Hepatocyte (in vitro differentiated cells): ENCODE measurements at regions not wholly inside any gene's neighbourhood (a gene's known extent, or its start where the extent isn't known, plus 50 kb on each side); places are given as distances from the start of the nearest gene placed in this dataset.

Source experiments
- DNase-seq: peaks from one replicate; pipeline ENCODE4 v3.0.0-alpha.2; 2016; ENCODE audit warnings: low spot score
- H2AFZ ChIP-seq: fragments of 200-600 bp; sonication (generic); 2 replicates; pipeline ENCODE4 v1.6.0; 2016; ENCODE audit warnings: antibody characterized with exemption, mild to moderate bottlenecking
- H3K27ac ChIP-seq: fragments of 200-600 bp; sonication (generic); 2 replicates; pipeline ENCODE4 v1.5.1; 2016; ENCODE audit warnings: mild to moderate bottlenecking
- H3K27me3 ChIP-seq: fragments of 200-600 bp; sonication (generic); 2 replicates; pipeline ENCODE4 v1.6.1; 2016
- H3K36me3 ChIP-seq: fragments of 200-600 bp; sonication (generic); replicated peaks from 2 replicates; pipeline ENCODE4 v1.5.1; 2016; ENCODE audit warnings: low read depth; ENCODE audit not compliant: insufficient read depth
- H3K4me1 ChIP-seq: fragments of 200-600 bp; sonication (generic); 2 replicates; pipeline ENCODE4 v1.5.1; 2016; ENCODE audit warnings: mild to moderate bottlenecking, moderate library complexity; ENCODE audit not compliant: insufficient read depth
- H3K4me2 ChIP-seq: fragments of 200-600 bp; sonication (generic); 2 replicates; pipeline ENCODE4 v1.6.0; 2016
- H3K4me3 ChIP-seq: fragments of 200-600 bp; sonication (generic); 2 replicates; pipeline ENCODE4 v1.5.1; 2016; ENCODE audit warnings: mild to moderate bottlenecking
- H3K79me2 ChIP-seq: fragments of 200-600 bp; sonication (generic); 2 replicates; pipeline ENCODE4 v1.6.0; 2017; ENCODE audit warnings: mild to moderate bottlenecking
- H3K9me2 ChIP-seq: fragments of 200-600 bp; sonication (generic); replicated peaks from 2 replicates; pipeline ENCODE4 v1.6.0; 2017; ENCODE audit warnings: mild to moderate bottlenecking; ENCODE audit not compliant: insufficient read depth
- H3K9me3 ChIP-seq: fragments of 200-600 bp; sonication (generic); 2 replicates; pipeline ENCODE4 v1.5.1; 2016; ENCODE audit warnings: low read depth, mild to moderate bottlenecking
- H4K20me1 ChIP-seq: fragments of 200-600 bp; sonication (generic); 2 replicates; pipeline ENCODE4 v1.6.0; 2016; ENCODE audit warnings: mild to moderate bottlenecking; ENCODE audit not compliant: insufficient read depth, poor library complexity, severe bottlenecking
- CTCF ChIP-seq: fragments of 200-600 bp; sonication (generic); IDR thresholded peaks from 2 replicates; pipeline ENCODE4 v1.5.1; 2016; ENCODE audit warnings: antibody characterized with exemption, mild to moderate bottlenecking; ENCODE audit not compliant: poor library complexity
- EZH2 ChIP-seq: fragments of 200-600 bp; sonication (generic); IDR thresholded peaks from 2 replicates; pipeline ENCODE4 v1.6.1; 2016; ENCODE audit warnings: antibody characterized with exemption, mild to moderate bottlenecking, borderline replicate concordance
- EZH2phosphoT487 ChIP-seq: fragments of 200-600 bp; sonication (generic); IDR thresholded peaks from one replicate; pipeline ENCODE4 v1.6.1; 2018; ENCODE audit warnings: antibody characterized with exemption, mild to moderate bottlenecking, low read depth, moderate library complexity; ENCODE audit not compliant: unreplicated experiment, severe bottlenecking
- WGBS: methylation state at CpG from one replicate; pipeline ENCODE4 v1.1.6; 2016; ENCODE audit warnings: low lambda C conversion rate; ENCODE audit errors: missing lambda C conversion rate; 5-methylcytosine and 5-hydroxymethylcytosine counted together

DNA sequence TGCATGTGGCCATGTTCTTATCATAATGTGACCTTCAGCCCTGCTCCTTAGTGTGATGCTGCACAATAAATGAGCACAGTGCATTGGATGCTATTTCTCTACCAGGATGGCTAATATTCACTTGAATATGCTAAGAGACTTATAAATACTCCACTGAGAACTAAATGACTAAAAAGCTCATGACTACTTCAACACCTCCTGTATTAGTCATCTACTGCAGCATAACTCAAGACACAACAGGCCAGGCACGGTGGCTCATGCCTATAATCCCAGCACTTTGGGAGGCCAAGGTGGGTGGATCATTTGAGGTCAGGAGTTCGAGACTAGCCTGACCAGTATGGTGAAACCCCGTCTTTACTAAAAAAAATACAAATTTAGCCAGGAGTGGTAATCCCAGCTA lies 213.4 kb downstream of the RND3 start:
- H3K4me1 ChIP-seq: peaks cover 13% of the 10 kb centered on the region
- H3K36me3 ChIP-seq: no peaks in the 10 kb centered on the region
- no peak overlapping the region for H2AFZ ChIP-seq
- DNase-seq: no peak
- peaks cover 5% of the 10 kb centered on the region for H3K9me3 ChIP-seq
- H3K4me2 ChIP-seq: no peak overlapping the region
- no peak overlapping the region for H3K4me3 ChIP-seq
- H4K20me1 ChIP-seq: no peaks in the 10 kb centered on the region
- H3K27ac ChIP-seq: no peak overlapping the region
- no peaks in the 10 kb centered on the region for H3K9me2 ChIP-seq
- no peaks in the 10 kb centered on the region for H3K27me3 ChIP-seq
- WGBS: 57% methylated on average over 3 of the region's 3 CpGs
- TF ChIP-seq EZH2 (no peak), CTCF (no peak), EZH2phosphoT487 (no peak)
- H3K79me2 ChIP-seq: no peaks in the 10 kb centered on the region

- Histone ChIP-seq H3K4me1 (peaks cover 13% of the 10 kb centered on the region), H3K4me3 (no peak overlapping the region), H3K9me2 (no peaks in the 10 kb centered on the region), H3K27me3 (no peaks in the 10 kb centered on the region), H3K4me2 (no peak overlapping the region), H2AFZ (no peak overlapping the region), H3K9me3 (peaks cover 3% of the 10 kb centered on the region), H3K27ac (peak overlapping the region; percentile 24), H3K36me3 (no peaks in the 10 kb centered on the region), H4K20me1 (no peaks in the 10 kb centered on the region), H3K79me2 (no peaks in the 10 kb centered on the region)
- TF ChIP-seq EZH2phosphoT487 (no peak), EZH2 (no peak), CTCF (no peak)
- peak; percentile 31 for DNase-seq
Observed at GRCh38 chr2:150271952-150272802, 215.3 kb downstream of the RND3 start.

GRCh38 chr2:150267651-150268415 lies 219.6 kb downstream of the RND3 start:
- Histone ChIP-seq H4K20me1 (no peaks in the 10 kb centered on the region), H3K27ac (no peak overlapping the region), H3K79me2 (no peaks in the 10 kb centered on the region), H2AFZ (no peak overlapping the region), H3K4me2 (no peak overlapping the region), H3K36me3 (no peaks in the 10 kb centered on the region), H3K27me3 (no peaks in the 10 kb centered on the region), H3K9me3 (no peaks in the 10 kb centered on the region), H3K4me1 (peaks cover 13% of the 10 kb centered on the region), H3K4me3 (no peak overlapping the region), H3K9me2 (no peaks in the 10 kb centered on the region)
- 78% methylated on average over 3 of the region's 3 CpGs for WGBS
- TF ChIP-seq CTCF (no peak), EZH2 (no peak), EZH2phosphoT487 (no peak)
- DNase-seq: no peak
